HepG2 (cell line): ENCODE measurements at regions not wholly inside any gene's neighbourhood (a gene's known extent, or its start where the extent isn't known, plus 50 kb on each side); places are given as distances from the start of the nearest gene placed in this dataset.

Source experiments
- ATAC-seq: fragments of 200-7000 bp; cut with Tn5 transposase; 3 replicates; pipeline ENCODE4 v1.9.1; 2020; ENCODE audit warnings: mild to moderate bottlenecking, moderate library complexity
- BruUV-seq: library from RNA; stranded (reverse); fragments of 400-500 nt; replicated peaks from 2 replicates; lab custom pipeline; 2021; lab: Mats Ljungman, UMichigan
- CTCF ChIA-PET: fragments of 300-600 bp; formaldehyde crosslinking; extraction: SDS; loops from one replicate; lab custom pipeline; 2021; ENCODE audit warnings: low total read pairs, inconsistent platforms, low intra/inter-chr PET ratio; lab: Yijun Ruan, JAX
- POLR2A ChIA-PET: fragments of 350-600 bp; sonication (Branson Sonifier 250); formaldehyde crosslinking; loops from one replicate; lab custom pipeline; 2020; ENCODE audit warnings: antibody characterized with exemption, inconsistent platforms; lab: Yijun Ruan, JAX
- DNase-seq: peaks from one replicate; pipeline ENCODE4 v3.0.0-alpha.2; 2015; ENCODE audit warnings: low spot score
- FAIRE-seq: peaks from 3 replicates; lab custom pipeline; 2011; peaks lifted over from hg19 to GRCh38; lab: Jason Lieb, UNC
- H2AFZ ChIP-seq: one replicate; pipeline ENCODE4 v1.6.1; 2011; ENCODE audit warnings: low read length, inconsistent platforms
- H3K27ac ChIP-seq: fragments of 300-600 bp; 3 replicates; pipeline ENCODE4 v1.8.0; 2011; ENCODE audit warnings: mixed run types, mild to moderate bottlenecking, mixed read lengths, low read length, inconsistent platforms; ENCODE audit not compliant: insufficient read depth; ENCODE audit errors: extremely low read length
- H3K27me3 ChIP-seq, 2 experiments: fragments of 200-600 bp in 1 of 2; 2 replicates in 1 of 2; 3 replicates in 1 of 2; pipeline versions ENCODE4 v1.6.0 to v1.8.0; 2011; ENCODE audit warnings: low read length in 2 of 2, mild to moderate bottlenecking in 2 of 2, moderate library complexity in 2 of 2, inconsistent platforms in 1 of 2; ENCODE audit not compliant: insufficient read depth in 2 of 2, control insufficient read depth in 1 of 2
- H3K36me3 ChIP-seq, 2 experiments: fragments of 200-600 bp in 1 of 2; replicated peaks in 1 of 2; 2 replicates in 1 of 2; 3 replicates in 1 of 2; pipeline versions ENCODE4 v1.5.1 to v1.8.0; 2011; ENCODE audit warnings: low read length in 2 of 2, inconsistent platforms in 1 of 2; ENCODE audit not compliant: insufficient read depth in 2 of 2, control insufficient read depth in 1 of 2
- H3K4me1 ChIP-seq: 2 replicates; pipeline ENCODE4 v1.5.1; 2012; ENCODE audit warnings: low read length, inconsistent platforms; ENCODE audit not compliant: insufficient read depth
- H3K4me2 ChIP-seq: 2 replicates; pipeline ENCODE4 v1.6.0; 2011; ENCODE audit warnings: low read depth, low read length, inconsistent platforms
- H3K4me3 ChIP-seq, 3 experiments: fragments of 200-600 bp in 1 of 3; sonication (generic), shearing (Covaris generic) in 1 of 3; replicated peaks in 1 of 3; 2 replicates each; pipeline ENCODE4 v1.5.1; 2011 to 2016; ENCODE audit warnings: low read length in 3 of 3, inconsistent platforms in 2 of 3, low read depth in 2 of 3, mild to moderate bottlenecking in 2 of 3, control low read depth in 1 of 3, mixed read lengths in 1 of 3; ENCODE audit not compliant: insufficient read depth in 1 of 3
- H3K79me2 ChIP-seq: one replicate; pipeline ENCODE4 v1.6.1; 2011; ENCODE audit warnings: low read length, inconsistent platforms; ENCODE audit not compliant: insufficient read depth
- H3K9ac ChIP-seq: 2 replicates; pipeline ENCODE4 v1.6.0; 2011; ENCODE audit warnings: mild to moderate bottlenecking, low read depth, low read length, inconsistent platforms; ENCODE audit not compliant: insufficient read depth
- H3K9me3 ChIP-seq: 2 replicates; pipeline ENCODE4 v1.5.1; 2012; ENCODE audit warnings: mild to moderate bottlenecking, low read length
- H4K20me1 ChIP-seq: 2 replicates; pipeline ENCODE4 v1.6.0; 2011; ENCODE audit warnings: inconsistent platforms, mild to moderate bottlenecking, low read length, moderate library complexity; ENCODE audit not compliant: insufficient read depth
- TCF7L2 ChIP-seq: IDR thresholded peaks from 2 replicates; pipeline ENCODE4 v1.6.1; 2011; ENCODE audit warnings: mild to moderate bottlenecking, low read depth, low read length, moderate library complexity
- ZNF768 ChIP-seq: sonication (generic); formaldehyde crosslinking; IDR thresholded peaks from 2 replicates; pipeline ENCODE4 v1.4.0; 2020; ENCODE audit warnings: missing genetic modification reagents
- WGBS: methylation state at CpG from one replicate; pipeline ENCODE4 v1.1.6; 2017; ENCODE audit warnings: low lambda C conversion rate; 5-methylcytosine and 5-hydroxymethylcytosine counted together
- in situ Hi-C: cut with HindIII; loops from 2 replicates; pipeline ENCODE4 v1.10.0; 2017; ENCODE audit warnings: low pct_unique_long_range_greater_than_20kb; ENCODE audit not compliant: extremely low pct_ligation_motif_present
- intact Hi-C: fragments of 100-400 bp; cut with micrococcal nuclease; formaldehyde crosslinking; loops from one replicate; pipeline ENCODE4 v1.10.0; 2022; ENCODE audit not compliant: unreplicated experiment
- TF ChIP-seq, protein P1 (sequence below): sonication (generic); formaldehyde crosslinking; IDR thresholded peaks from 2 replicates; pipeline ENCODE4 v1.4.0; 2020; ENCODE audit warnings: mild to moderate bottlenecking, missing genetic modification reagents
- TF ChIP-seq, protein P2 (sequence below): sonication (generic); formaldehyde crosslinking; IDR thresholded peaks from 2 replicates; pipeline ENCODE4 v1.4.0; 2020; ENCODE audit warnings: missing genetic modification reagents

GRCh38 chr15:84398763-84399701 is 163.5 kb downstream of the GOLGA6L4 start:
- TF ChIP-seq, protein P1, sequence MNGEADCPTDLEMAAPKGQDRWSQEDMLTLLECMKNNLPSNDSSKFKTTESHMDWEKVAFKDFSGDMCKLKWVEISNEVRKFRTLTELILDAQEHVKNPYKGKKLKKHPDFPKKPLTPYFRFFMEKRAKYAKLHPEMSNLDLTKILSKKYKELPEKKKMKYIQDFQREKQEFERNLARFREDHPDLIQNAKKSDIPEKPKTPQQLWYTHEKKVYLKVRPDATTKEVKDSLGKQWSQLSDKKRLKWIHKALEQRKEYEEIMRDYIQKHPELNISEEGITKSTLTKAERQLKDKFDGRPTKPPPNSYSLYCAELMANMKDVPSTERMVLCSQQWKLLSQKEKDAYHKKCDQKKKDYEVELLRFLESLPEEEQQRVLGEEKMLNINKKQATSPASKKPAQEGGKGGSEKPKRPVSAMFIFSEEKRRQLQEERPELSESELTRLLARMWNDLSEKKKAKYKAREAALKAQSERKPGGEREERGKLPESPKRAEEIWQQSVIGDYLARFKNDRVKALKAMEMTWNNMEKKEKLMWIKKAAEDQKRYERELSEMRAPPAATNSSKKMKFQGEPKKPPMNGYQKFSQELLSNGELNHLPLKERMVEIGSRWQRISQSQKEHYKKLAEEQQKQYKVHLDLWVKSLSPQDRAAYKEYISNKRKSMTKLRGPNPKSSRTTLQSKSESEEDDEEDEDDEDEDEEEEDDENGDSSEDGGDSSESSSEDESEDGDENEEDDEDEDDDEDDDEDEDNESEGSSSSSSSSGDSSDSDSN (CRISPR knock-in tag): no peak
- TF ChIP-seq ZNF768 (CRISPR knock-in tag): no peak
- no peak for TF ChIP-seq TCF7L2
- TF ChIP-seq, protein P2, sequence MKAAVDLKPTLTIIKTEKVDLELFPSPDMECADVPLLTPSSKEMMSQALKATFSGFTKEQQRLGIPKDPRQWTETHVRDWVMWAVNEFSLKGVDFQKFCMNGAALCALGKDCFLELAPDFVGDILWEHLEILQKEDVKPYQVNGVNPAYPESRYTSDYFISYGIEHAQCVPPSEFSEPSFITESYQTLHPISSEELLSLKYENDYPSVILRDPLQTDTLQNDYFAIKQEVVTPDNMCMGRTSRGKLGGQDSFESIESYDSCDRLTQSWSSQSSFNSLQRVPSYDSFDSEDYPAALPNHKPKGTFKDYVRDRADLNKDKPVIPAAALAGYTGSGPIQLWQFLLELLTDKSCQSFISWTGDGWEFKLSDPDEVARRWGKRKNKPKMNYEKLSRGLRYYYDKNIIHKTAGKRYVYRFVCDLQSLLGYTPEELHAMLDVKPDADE: no peak
- TF ChIP-seq, all 625 proteins: peak for 0
- Histone ChIP-seq H3K27ac (no peak overlapping the region), H2AFZ (no peak overlapping the region), H3K36me3 (no peaks in the 10 kb centered on the region), H3K9ac (no peak overlapping the region), H3K9me3 (no peaks in the 10 kb centered on the region), H3K79me2 (no peaks in the 10 kb centered on the region), H3K4me2 (no peak overlapping the region), H3K4me1 (no peaks in the 10 kb centered on the region), H3K27me3 (peaks cover 0 to 1% of the 10 kb centered on the region in 2 experiments; a peak in 3 of 5 replicates), H3K4me3 (no peak overlapping the region), H4K20me1 (no peaks in the 10 kb centered on the region)
- ChIA-PET CTCF (no interaction called here), POLR2A (no interaction called here)
- intact Hi-C loops (no loop called here), in situ Hi-C loops (no loop called here)
- ATAC-seq (no peak), DNase-seq (no peak), FAIRE-seq (no peak)
- WGBS: 42% methylated on average over 17 of the region's 42 CpGs
- BruUV-seq: no TSS peak
